ENCODE measurements at regions not wholly inside any gene's neighbourhood (a gene's known extent, or its start where the extent isn't known, plus 50 kb on each side); places are given as distances from the start of the nearest gene placed in this dataset.

- no peak for DNase-seq
Observed at GRCh38 chr13:77988355-77988754, 69.7 kb upstream of the EDNRB start.

DNA sequence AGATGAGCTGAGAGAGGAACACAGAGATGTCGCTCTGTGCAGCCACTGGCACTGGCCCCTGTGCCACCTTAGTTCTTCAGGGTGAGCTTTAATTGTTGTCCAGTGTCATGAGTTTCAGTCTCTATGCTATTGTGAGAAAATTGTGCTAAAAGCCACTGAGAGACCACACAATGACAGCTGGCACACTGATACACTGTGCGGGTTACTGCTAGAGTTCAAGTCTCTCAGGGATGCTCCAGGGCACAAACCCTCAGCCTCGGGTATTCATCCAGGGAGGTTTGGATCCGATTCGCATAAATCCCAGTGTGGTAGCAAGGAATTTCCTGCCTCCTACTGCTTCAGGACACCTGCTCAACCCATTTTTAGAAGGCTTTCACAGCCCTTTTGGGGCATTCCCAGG lies 68.1 kb upstream of the EDNRB start:
- DNase-seq = no peak

DNA sequence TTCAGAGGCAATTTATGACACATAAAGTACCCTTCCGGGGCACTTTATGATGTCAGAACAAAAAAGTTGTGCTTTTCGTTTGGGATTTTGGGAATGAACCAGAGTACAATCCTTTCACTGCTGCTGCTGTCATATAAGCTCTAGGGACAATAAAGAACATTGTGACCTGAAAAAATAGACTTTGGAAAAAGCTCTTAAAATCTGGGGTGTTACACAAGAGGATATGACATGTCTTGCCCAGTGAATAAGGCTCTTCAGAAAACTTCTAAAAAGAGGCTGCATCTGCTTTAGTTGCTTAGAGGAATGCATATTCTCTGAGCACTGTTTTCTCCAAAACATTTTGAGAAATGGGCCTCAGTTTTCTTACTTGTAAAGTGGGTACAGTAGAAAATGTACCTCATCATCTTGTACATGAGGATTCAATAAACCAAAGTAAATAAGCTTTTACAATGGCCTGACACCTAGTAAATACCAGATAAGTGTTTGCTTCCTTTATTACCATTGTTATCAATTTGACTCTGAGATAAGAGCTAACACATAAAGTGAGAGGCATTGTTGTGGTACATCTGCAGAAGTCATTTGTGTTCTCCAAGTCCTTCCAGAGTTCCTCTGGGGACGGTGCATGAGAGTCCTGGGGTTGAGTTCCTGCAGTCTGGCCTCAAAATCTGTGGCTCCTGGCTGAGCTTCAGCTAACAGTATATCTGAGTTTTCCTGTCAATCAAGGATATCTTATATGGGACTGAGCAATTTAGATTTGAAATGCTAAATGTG lies 67.4 kb upstream of the EDNRB start:
- no peak for DNase-seq

GRCh38 chr13:77981281-77981881 lies 62.8 kb upstream of the EDNRB start:
- no peak for DNase-seq

DNA sequence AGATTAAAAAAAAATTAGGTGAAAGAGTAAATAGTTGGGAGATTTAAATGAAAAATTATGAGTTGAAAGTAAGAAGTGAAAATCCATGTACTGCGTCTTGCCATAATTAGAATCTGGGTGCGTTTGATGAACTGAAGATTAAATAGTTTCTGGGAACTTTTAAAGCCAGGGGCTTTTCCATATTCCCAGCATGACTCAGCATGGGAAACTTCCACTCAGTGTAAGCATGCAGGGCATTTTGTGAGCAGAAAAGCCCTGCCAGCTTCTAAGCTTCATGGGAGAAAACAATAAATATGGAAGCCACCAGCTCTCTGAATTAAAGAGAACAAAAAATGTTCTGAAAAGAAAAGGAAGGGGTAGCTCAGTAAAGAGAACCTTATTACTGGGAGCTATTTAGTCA lies 62.0 kb upstream of the EDNRB start:
- no peak for DNase-seq

DNA sequence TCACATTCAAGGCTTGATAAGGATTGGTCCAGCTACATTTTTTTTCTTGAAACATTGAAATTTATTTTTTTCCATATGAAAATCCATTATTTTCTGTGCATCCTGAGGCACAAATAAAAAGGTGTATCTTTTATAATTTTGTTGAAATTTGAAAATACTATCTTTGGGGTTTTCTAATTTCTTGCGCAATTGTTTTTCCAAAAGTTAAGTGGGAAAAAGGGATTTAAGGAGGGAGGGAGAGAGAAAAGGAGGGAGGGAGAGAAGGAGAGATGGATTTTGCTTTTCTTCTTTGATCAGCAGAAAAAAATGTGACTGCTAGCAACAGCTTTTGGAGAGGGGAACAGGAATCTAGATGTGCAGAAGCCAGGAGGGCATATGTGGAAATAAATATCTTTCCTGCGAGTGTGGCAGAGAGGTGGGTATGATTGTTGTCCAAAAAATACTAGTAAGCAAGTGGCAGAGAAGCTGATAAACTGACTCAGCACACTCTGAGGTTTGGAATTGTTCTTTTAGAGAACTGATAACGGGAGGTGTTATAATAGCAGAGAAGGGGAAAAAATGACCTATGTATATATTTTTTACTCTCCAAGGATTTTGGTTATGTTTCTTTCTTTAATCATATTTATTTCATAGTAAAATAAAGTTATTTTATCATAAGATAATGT lies 61.2 kb upstream of the EDNRB start:
- DNase-seq = no peak

DNA sequence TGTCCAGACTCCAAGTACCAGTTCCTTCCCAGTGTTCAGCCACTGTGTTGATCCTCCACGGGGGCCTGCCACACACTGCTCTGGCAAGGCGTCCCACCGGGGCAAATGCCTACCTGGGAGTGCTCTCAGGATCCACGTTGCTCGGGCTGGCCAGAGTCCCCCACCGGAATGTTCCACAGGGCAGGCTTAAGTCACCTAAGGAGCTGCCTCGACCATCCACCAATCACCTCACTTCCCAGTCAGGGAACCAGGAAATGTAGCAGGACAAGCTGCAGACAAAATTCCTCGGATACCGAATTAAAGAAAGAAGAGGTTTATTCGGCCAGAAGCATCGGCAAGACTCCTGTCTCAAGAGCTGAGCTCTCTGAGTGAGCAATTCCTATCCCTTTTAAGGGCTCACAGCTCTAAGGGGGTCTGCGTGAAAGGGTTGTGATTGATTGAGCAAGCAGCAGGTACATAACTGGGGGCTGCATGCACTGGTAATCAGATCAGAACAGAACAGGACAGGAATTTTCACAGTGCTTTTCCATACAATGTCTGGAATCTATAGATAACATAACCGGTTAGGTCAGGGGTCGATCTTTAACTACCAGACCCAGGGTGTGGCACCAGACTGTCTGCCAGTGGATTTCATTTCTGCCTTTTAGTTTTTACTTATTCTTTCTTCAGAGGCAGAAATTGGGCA lies 56.9 kb upstream of the EDNRB start:
- no peak for DNase-seq

DNA sequence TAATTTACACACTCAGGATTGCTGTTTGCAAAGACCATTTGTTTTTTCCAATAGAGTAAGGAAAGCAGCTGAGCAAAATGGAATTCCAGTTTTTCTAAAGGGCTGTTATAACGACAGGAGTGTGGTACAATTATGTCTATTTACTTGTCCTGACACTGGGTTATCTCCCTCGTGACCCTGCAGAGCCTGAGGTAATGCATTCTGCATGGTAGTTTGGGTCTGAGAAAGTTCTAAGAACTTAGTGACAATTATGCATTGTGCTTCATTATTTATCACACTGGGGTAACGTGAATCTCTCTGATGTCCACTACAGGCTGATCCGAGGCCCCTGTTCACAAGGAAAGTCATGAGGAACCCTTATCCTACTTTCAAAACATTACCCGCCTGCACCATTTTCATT lies 50.7 kb upstream of the EDNRB start:
- no peak for DNase-seq
